Rectal smooth muscle tissue (tissue), 1 donor: ENCODE measurements at regions not wholly inside any gene's neighbourhood (a gene's known extent, or its start where the extent isn't known, plus 50 kb on each side); places are given as distances from the start of the nearest gene placed in this dataset.

Experiments used
- H3K27ac ChIP-seq: one replicate; pipeline ENCODE4 v1.7.0; 2013; ENCODE audit warnings: low read depth, low read length, inconsistent platforms
- H3K27me3 ChIP-seq: one replicate; pipeline ENCODE4 v1.7.0; 2013; ENCODE audit warnings: low read length; ENCODE audit not compliant: control insufficient read depth, insufficient read depth
- H3K36me3 ChIP-seq: one replicate; pipeline ENCODE4 v1.7.0; 2013; ENCODE audit warnings: low read length; ENCODE audit not compliant: control insufficient read depth, insufficient read depth
- H3K4me1 ChIP-seq: one replicate; pipeline ENCODE4 v1.7.0; 2013; ENCODE audit warnings: low read length; ENCODE audit not compliant: control insufficient read depth, insufficient read depth
- H3K4me3 ChIP-seq: one replicate; pipeline ENCODE4 v1.7.0; 2013; ENCODE audit warnings: low read length
- H3K9ac ChIP-seq: one replicate; pipeline ENCODE4 v1.7.0; 2013; ENCODE audit warnings: low read length

DNA sequence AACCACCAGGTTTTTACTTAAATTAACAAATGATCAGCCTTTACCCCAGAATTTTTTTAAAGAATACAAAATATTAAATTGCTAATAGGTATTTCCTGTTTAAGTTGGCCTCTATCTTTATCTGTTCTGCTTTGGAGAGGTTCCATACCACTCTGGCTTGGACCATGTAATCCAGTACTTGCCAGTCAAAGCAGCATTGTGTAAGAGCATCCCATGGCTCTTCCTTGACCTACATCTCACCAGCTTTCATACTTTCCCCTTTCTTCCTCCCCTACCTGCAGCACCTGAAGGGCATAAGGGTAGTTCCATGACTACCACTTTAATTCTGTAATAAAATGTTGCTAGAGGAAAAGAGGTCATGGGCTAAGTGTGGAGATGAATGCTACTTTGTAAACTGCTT, 140.8 kb upstream of the MTAP start:
- Histone ChIP-seq H3K36me3 (no peaks in the 10 kb centered on the region), H3K4me3 (no peak overlapping the region), H3K27me3 (no peaks in the 10 kb centered on the region), H3K9ac (no peak overlapping the region), H3K4me1 (peaks cover 2% of the 10 kb centered on the region), H3K27ac (no peak overlapping the region)

GRCh38 chr9:21668516-21668915, 133.9 kb upstream of the MTAP start:
- no peaks in the 10 kb centered on the region for H3K36me3 ChIP-seq
- no peaks in the 10 kb centered on the region for H3K27me3 ChIP-seq
- H3K27ac ChIP-seq = no peak overlapping the region
- H3K4me1 ChIP-seq = no peaks in the 10 kb centered on the region
- no peak overlapping the region for H3K4me3 ChIP-seq
- H3K9ac ChIP-seq = no peak overlapping the region

DNA sequence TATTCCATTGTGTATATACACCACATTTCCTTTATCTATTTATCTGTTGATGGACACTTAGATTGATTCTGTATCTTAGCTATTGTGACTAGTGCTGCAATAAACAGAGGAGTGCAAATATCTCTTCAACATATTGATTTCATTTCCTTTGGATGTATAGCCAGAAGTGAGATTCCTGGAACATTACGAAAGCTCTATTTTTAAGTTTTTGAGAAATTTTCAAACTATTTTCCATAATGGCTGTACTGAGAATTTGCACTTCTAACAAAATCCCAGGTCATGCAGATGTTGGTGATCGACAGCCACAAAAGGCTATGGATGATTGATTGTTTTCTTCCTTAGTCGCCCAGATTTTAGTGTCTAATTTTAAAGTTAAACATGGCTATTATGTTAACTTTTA, 132.7 kb upstream of the MTAP start:
- H3K27ac ChIP-seq = no peak overlapping the region
- no peak overlapping the region for H3K4me3 ChIP-seq
- H3K4me1 ChIP-seq = no peaks in the 10 kb centered on the region
- H3K36me3 ChIP-seq = no peaks in the 10 kb centered on the region
- H3K9ac ChIP-seq = no peak overlapping the region
- no peaks in the 10 kb centered on the region for H3K27me3 ChIP-seq

- Histone ChIP-seq H3K4me3 (no peak overlapping the region), H3K36me3 (no peaks in the 10 kb centered on the region)
Observed at GRCh38 chr9:21670374-21670773, 132.1 kb upstream of the MTAP start.

DNA sequence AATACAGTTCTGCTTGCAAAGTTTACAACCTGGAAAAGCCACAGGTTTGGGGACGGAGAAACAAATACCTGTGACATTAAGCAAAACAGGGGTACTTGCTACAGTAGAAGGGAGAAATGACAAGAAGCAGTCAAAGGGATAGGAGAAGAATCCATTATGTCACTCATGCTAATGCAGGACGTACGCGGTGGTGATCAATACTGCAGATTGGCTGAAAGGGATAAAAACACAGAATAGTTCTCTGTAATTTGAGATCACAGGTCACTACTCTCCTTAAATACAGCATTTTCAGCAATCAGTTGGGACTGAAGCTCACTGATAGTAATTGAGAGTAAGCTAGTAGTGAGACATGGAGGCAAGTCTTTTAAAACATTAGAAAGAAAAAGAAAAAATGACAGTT, 130.3 kb upstream of the MTAP start:
- Histone ChIP-seq H3K4me1 (no peaks in the 10 kb centered on the region), H3K9ac (no peak overlapping the region), H3K36me3 (no peaks in the 10 kb centered on the region), H3K27me3 (no peaks in the 10 kb centered on the region), H3K27ac (no peak overlapping the region), H3K4me3 (no peak overlapping the region)

More at GRCh38 chr9:21670374-21670773, 132.1 kb upstream of the MTAP start:
- Histone ChIP-seq H3K27ac (no peak overlapping the region), H3K27me3 (no peaks in the 10 kb centered on the region), H3K9ac (no peak overlapping the region), H3K4me1 (no peaks in the 10 kb centered on the region)

DNA sequence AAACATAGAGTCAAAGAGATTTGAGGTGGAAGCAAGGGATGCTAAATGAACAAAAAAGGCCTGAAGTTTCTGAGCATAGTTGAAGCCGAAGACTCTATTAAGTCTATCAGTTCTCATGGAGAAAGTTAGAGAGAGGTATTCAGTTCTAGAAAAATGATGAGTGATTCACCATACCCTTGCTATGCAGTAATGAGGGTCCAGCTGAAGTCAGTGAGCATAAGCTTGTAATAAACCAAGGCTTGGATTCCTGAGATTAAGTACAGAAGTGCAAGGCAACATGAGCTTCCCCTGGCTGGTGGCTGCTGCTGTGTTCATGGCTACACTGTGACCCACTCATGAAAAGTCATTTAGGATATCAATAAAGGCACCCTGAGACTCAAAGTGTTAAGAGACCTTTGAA, 129.7 kb upstream of the MTAP start:
- Histone ChIP-seq H3K4me3 (no peak overlapping the region), H3K4me1 (no peaks in the 10 kb centered on the region), H3K27me3 (no peaks in the 10 kb centered on the region)

GRCh38 chr9:21674894-21675293, 127.5 kb upstream of the MTAP start:
- H3K9ac ChIP-seq = no peak overlapping the region
- H3K27ac ChIP-seq = no peak overlapping the region
- H3K4me1 ChIP-seq = no peaks in the 10 kb centered on the region
- H3K36me3 ChIP-seq = no peaks in the 10 kb centered on the region
- no peak overlapping the region for H3K4me3 ChIP-seq
- H3K27me3 ChIP-seq = no peaks in the 10 kb centered on the region

More for the DNA sequence above, 129.7 kb upstream of the MTAP start:
- Histone ChIP-seq H3K27ac (no peak overlapping the region), H3K9ac (no peak overlapping the region), H3K36me3 (no peaks in the 10 kb centered on the region)

DNA sequence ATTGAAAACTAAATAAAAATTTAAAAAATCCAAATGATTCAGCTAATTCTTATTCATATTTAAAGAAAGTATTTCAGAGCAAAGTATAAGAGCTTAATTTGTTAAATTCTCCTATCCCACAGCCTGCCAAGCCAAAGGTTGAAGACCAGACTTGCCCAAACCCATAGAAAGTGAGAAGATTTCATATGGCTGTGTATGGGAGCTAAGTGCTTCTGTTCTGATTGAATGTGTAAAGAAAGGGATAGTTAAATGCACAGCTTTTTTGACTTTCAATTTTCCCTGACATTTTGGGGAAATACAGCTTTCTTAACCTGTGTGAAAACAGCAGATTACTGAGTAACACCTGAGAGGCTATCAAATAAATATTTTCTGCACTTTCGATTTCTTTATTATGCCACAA, 125.0 kb upstream of the MTAP start:
- no peaks in the 10 kb centered on the region for H3K27me3 ChIP-seq
- H3K4me3 ChIP-seq = no peak overlapping the region
- H3K36me3 ChIP-seq = no peaks in the 10 kb centered on the region
- no peaks in the 10 kb centered on the region for H3K4me1 ChIP-seq
- no peak overlapping the region for H3K27ac ChIP-seq
- H3K9ac ChIP-seq = no peak overlapping the region

GRCh38 chr9:21677834-21678233, 124.6 kb upstream of the MTAP start:
- H3K27me3 ChIP-seq = no peaks in the 10 kb centered on the region
- H3K4me1 ChIP-seq = no peaks in the 10 kb centered on the region
- H3K4me3 ChIP-seq = no peak overlapping the region
- H3K9ac ChIP-seq = no peak overlapping the region
- H3K36me3 ChIP-seq = no peaks in the 10 kb centered on the region
- H3K27ac ChIP-seq = no peak overlapping the region

GRCh38 chr9:21679432-21679831, 123.0 kb upstream of the MTAP start:
- Histone ChIP-seq H3K36me3 (no peaks in the 10 kb centered on the region), H3K9ac (no peak overlapping the region), H3K27me3 (no peaks in the 10 kb centered on the region), H3K4me1 (no peaks in the 10 kb centered on the region), H3K27ac (no peak overlapping the region), H3K4me3 (no peak overlapping the region)

- Histone ChIP-seq H3K4me3 (no peak overlapping the region), H3K36me3 (no peaks in the 10 kb centered on the region), H3K27ac (no peak overlapping the region), H3K4me1 (no peaks in the 10 kb centered on the region), H3K27me3 (no peaks in the 10 kb centered on the region), H3K9ac (no peak overlapping the region)
Observed at GRCh38 chr9:21680590-21680989, 121.8 kb upstream of the MTAP start.

GRCh38 chr9:21681641-21682040, 120.8 kb upstream of the MTAP start:
- H3K4me1 ChIP-seq = no peaks in the 10 kb centered on the region
- H3K9ac ChIP-seq = no peak overlapping the region
- H3K4me3 ChIP-seq = no peak overlapping the region
- H3K36me3 ChIP-seq = no peaks in the 10 kb centered on the region
- H3K27ac ChIP-seq = no peak overlapping the region
- no peaks in the 10 kb centered on the region for H3K27me3 ChIP-seq

DNA sequence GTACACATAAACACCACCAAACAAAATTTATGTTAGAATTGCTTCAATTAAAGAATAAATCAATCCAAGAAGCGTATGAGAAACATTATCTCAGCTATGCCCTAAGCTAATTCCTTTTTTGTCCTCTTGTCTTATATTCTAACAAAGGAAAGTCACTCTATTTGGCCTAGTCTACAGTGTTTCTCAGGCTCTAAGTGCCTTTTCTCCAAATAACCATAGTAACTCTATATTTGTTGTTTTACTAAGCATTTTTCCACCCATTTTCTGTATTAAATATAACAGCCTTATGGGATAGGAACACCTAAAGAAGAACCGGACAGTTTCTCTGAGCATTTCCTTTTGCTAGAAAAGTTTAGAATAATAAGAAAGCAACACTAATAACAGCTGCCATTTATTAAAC, 120.1 kb upstream of the MTAP start:
- no peak overlapping the region for H3K27ac ChIP-seq
- H3K36me3 ChIP-seq = no peaks in the 10 kb centered on the region
- H3K4me1 ChIP-seq = no peaks in the 10 kb centered on the region
- H3K4me3 ChIP-seq = no peak overlapping the region
- no peak overlapping the region for H3K9ac ChIP-seq
- no peaks in the 10 kb centered on the region for H3K27me3 ChIP-seq
